ENCODE measurements at regions not wholly inside any gene's neighbourhood (a gene's known extent, or its start where the extent isn't known, plus 50 kb on each side); places are given as distances from the start of the nearest gene placed in this dataset.
A peak's percentile ranks its signal among the peaks of the same experiment; 100 is the strongest.
"Not testable (repeated sequence)": the region's sequence is repeated elsewhere in the genome, so short reads cannot be mapped to it uniquely, and the experiment has no call there.

DNA sequence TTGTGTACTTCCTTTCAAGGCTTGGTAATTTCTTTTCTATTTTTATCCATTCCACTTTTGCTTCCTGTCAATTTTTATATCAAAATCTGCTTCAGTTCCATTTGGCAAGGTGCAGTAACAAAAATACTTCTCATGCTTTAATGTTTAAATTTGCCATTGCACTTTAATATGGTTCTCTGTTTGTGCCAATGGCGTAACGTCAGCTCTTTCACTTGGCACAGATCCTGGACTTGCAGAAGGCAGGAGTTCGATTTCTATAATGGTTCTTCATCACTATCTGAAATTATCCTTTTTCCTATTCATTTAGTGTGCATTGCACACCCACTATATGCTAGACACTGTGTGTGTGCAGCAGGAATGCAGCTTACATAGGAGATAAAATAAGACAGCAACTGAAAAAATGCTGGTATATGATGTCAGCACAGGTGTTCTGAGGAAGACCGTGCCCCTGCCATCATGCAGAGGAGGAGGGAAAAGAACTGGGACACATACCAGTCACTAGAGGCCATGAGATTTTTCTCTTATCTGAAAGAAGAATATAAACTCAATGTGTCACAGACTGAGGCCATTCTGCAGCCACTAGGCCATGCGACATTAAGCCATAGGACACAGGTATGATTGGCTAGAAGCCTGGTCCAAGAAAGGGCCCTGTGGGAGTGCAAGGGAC, 298.2 kb downstream of the RPAP3 start:
- no peaks in the 10 kb centered on the region for H3K4me1 ChIP-seq

DNA sequence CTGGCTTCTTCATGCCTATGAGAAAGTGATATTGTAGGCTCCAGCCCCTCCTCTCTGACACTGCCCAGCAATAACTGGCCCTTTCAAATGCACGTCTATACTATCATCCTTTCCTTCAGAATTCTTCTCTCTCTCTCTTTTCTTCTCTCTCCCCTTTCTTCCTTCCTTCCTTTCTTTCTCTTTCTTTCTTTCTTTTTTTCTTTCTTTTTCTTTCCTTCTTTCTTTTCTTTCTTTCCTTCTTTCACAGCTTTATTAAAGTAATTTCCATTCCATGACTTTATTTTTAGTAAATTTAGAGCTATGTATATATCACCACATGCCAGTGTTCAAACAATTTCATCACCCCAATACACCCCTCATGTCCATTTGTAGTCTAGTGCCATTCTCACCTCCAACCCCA, 302.1 kb downstream of the RPAP3 start:
- intact Hi-C loops (cut with DNase I) = no loop called here
- Histone ChIP-seq H3K4me3 (replicated peaks in 1 of 3) (no peak overlapping the region), H3K36me3 (no peaks in the 10 kb centered on the region), H3K27ac (no peak overlapping the region), H3K4me1 (no peaks in the 10 kb centered on the region), H3K27me3 (no peaks in the 10 kb centered on the region), H3K9me3 (no peaks in the 10 kb centered on the region)
- DNase-seq = no peak
- 79 to 83% methylated on average over 1 of the region's 1 CpG for WGBS, 2 donors
- TF ChIP-seq, protein P1, sequence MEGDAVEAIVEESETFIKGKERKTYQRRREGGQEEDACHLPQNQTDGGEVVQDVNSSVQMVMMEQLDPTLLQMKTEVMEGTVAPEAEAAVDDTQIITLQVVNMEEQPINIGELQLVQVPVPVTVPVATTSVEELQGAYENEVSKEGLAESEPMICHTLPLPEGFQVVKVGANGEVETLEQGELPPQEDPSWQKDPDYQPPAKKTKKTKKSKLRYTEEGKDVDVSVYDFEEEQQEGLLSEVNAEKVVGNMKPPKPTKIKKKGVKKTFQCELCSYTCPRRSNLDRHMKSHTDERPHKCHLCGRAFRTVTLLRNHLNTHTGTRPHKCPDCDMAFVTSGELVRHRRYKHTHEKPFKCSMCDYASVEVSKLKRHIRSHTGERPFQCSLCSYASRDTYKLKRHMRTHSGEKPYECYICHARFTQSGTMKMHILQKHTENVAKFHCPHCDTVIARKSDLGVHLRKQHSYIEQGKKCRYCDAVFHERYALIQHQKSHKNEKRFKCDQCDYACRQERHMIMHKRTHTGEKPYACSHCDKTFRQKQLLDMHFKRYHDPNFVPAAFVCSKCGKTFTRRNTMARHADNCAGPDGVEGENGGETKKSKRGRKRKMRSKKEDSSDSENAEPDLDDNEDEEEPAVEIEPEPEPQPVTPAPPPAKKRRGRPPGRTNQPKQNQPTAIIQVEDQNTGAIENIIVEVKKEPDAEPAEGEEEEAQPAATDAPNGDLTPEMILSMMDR (IDR thresholded peaks at IDR 0.05) = no peak
- TF ChIP-seq POLR2A (IDR thresholded peaks at IDR 0.05) = no peak

More for the DNA sequence above, 298.2 kb downstream of the RPAP3 start:
- TF ChIP-seq, protein P1 (IDR thresholded peaks at IDR 0.05) = no peak
- TF ChIP-seq POLR2A (IDR thresholded peaks at IDR 0.05) = no peak
- no peaks in the 10 kb centered on the region for H3K27me3 ChIP-seq
- intact Hi-C loops (cut with DNase I) = no loop called here
- DNase-seq = no peak
- no peaks in the 10 kb centered on the region for H3K9me3 ChIP-seq
- H3K36me3 ChIP-seq = no peaks in the 10 kb centered on the region
- WGBS, 2 donors = 60 to 63% methylated on average over 5 of the region's 5 CpGs
- H3K27ac ChIP-seq = no peak overlapping the region
- H3K4me3 ChIP-seq (replicated peaks in 1 of 3) = no peak overlapping the region

DNA sequence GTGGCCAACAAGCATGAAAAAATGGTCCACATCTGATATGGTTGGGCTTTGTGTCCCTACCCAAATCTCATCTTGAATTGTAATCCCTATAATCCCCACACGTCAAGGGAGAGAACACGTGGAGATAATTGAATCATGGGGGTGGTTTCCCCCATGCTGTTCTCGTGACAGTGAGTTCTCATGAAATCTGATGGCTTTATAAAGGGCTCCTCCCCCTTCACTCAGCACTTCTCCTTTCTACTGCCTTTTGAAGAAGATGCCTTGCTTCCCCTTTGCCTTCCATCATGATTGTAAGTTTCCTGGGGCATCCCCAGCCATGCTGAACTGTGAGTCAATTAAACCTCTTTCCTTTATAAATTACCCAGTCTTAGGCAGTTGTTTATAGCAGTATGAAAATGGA, 304.6 kb downstream of the RPAP3 start:
- H3K9me3 ChIP-seq; H3K4me1 ChIP-seq; DNase-seq; H3K27me3 ChIP-seq; H3K27ac ChIP-seq; H3K36me3 ChIP-seq; H3K4me3 ChIP-seq (replicated peaks in 1 of 3); intact Hi-C loops (cut with DNase I): not testable (repeated sequence)
- WGBS, 2 donors = 79 to 80% methylated on average over 3 of the region's 3 CpGs

DNA sequence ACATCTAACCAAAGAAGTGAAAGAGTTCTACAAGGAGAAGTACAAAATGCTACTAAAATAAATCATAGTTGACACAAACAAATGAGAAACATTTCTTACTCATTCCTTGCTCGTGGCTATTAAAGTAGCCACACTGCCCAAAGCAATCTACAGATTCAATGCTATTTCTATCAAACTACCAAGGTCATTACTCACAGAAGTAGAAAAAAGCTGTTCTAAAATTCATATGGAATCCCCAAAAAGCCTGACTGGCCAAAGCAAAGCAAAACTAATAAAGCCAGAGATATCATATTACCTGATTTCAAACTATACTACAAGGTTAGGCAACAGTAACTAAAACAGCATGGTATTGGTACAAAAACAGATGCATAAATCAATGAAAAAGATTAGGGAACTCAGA, 305.6 kb downstream of the RPAP3 start:
- Histone ChIP-seq H3K27ac (no peak overlapping the region), H3K4me3 (replicated peaks in 1 of 3) (no peak overlapping the region), H3K27me3 (no peaks in the 10 kb centered on the region), H3K9me3 (no peaks in the 10 kb centered on the region), H3K4me1 (no peaks in the 10 kb centered on the region), H3K36me3 (no peaks in the 10 kb centered on the region)
- DNase-seq = no peak
- TF ChIP-seq POLR2A (IDR thresholded peaks at IDR 0.05) = no peak
- TF ChIP-seq, protein P1 (IDR thresholded peaks at IDR 0.05) = no peak
- WGBS, 2 donors = 75 to 77% methylated on average over 1 of the region's 1 CpG
- intact Hi-C loops (cut with DNase I) = no loop called here

DNA sequence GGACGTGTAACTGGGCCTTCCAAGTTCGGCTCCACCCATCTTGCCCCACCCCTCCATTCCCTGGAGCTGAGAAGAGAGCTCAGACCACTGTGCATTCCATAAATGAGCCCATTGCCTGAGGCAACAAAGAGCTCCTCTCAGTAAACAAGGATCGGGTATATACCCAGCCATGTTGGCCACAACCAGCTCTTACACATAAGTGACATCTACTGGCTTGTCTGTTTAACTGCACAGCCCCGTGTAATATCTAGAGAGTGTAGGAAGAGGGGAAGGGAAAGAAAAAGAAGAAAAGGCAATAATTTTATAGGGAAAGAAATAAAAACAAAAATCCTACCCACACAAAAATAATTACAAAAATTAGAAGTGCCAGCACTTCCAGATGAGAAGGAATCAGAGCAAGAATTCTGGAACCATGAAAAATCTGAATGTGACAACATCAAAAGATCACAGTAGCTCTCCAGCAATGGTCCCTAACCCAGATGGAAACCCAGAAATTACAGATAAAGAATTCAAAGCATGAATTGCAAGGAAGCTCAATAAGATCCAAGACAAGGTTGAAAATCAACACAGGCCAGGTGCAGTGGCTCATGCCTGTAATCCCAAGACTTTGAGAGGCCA, 308.1 kb downstream of the RPAP3 start:
- no peaks in the 10 kb centered on the region for H3K36me3 ChIP-seq
- no peaks in the 10 kb centered on the region for H3K27me3 ChIP-seq
- H3K4me3 ChIP-seq (replicated peaks in 1 of 3) = no peak overlapping the region
- TF ChIP-seq, protein P1 (IDR thresholded peaks at IDR 0.05) = peak in 3 of 6 experiments; percentile 7 to 22 (median 12)
- no peak for TF ChIP-seq POLR2A (IDR thresholded peaks at IDR 0.05)
- 58 to 74% methylated on average over 4 of the region's 4 CpGs for WGBS, 2 donors
- intact Hi-C loops (cut with DNase I) = loop anchor here (10.0 kb wide), 1 partner anchor 363 kb away; no protein-coding TSS in a partner anchor
- H3K9me3 ChIP-seq = no peaks in the 10 kb centered on the region
- no peak overlapping the region for H3K27ac ChIP-seq
- DNase-seq = no peak
- H3K4me1 ChIP-seq = no peaks in the 10 kb centered on the region
